ENCODE measurements at regions not wholly inside any gene's neighbourhood (a gene's known extent, or its start where the extent isn't known, plus 50 kb on each side); places are given as distances from the start of the nearest gene placed in this dataset.

- TF ChIP-seq, protein P1, sequence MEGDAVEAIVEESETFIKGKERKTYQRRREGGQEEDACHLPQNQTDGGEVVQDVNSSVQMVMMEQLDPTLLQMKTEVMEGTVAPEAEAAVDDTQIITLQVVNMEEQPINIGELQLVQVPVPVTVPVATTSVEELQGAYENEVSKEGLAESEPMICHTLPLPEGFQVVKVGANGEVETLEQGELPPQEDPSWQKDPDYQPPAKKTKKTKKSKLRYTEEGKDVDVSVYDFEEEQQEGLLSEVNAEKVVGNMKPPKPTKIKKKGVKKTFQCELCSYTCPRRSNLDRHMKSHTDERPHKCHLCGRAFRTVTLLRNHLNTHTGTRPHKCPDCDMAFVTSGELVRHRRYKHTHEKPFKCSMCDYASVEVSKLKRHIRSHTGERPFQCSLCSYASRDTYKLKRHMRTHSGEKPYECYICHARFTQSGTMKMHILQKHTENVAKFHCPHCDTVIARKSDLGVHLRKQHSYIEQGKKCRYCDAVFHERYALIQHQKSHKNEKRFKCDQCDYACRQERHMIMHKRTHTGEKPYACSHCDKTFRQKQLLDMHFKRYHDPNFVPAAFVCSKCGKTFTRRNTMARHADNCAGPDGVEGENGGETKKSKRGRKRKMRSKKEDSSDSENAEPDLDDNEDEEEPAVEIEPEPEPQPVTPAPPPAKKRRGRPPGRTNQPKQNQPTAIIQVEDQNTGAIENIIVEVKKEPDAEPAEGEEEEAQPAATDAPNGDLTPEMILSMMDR (IDR thresholded peaks at IDR 0.05): no peak
- TF ChIP-seq POLR2AphosphoS5 (IDR thresholded peaks at IDR 0.05; ENCODE audit: insufficient read depth in 1 of 2, low read depth in 1 of 2) (no peak), POLR2A (IDR thresholded peaks at IDR 0.05) (no peak)
Measured at GRCh38 chr14:88069677-88070076, 64.7 kb downstream of the GPR65 start.

Data from vagina (tissue), 2 donors.